Tibial nerve (tissue), 4 donors: ENCODE measurements at regions not wholly inside any gene's neighbourhood (a gene's known extent, or its start where the extent isn't known, plus 50 kb on each side); places are given as distances from the start of the nearest gene placed in this dataset.

Experiments
- DNase-seq, 2 donors: peaks; one replicate each; pipeline ENCODE4 v3.0.0-alpha.2; 2019; ENCODE audit warnings: low spot score in 2 of 2
- H3K27ac ChIP-seq, 4 donors: fragments of 200-600 bp; sonication (generic) in 3 of 4; one replicate each; pipeline ENCODE4 v1.5.1; 2017 to 2019; ENCODE audit warnings: mild to moderate bottlenecking in 1 of 4
- H3K27me3 ChIP-seq, 2 donors: fragments of 200-600 bp; sonication (generic) in 1 of 2; one replicate each; pipeline versions ENCODE4 v1.5.1 to v1.6.0; 2017 to 2019
- H3K36me3 ChIP-seq, 3 donors: fragments of 200-600 bp; sonication (generic); one replicate each; pipeline ENCODE4 v1.5.1; 2018 to 2019
- H3K4me1 ChIP-seq, 4 donors: fragments of 200-600 bp; sonication (generic) in 3 of 4; one replicate each; pipeline ENCODE4 v1.5.1; 2017 to 2019
- H3K4me3 ChIP-seq, 4 donors: fragments of 200-600 bp; sonication (generic) in 3 of 4; one replicate each; pipeline ENCODE4 v1.5.1; 2017 to 2019; ENCODE audit warnings: mild to moderate bottlenecking in 1 of 4, moderate library complexity in 1 of 4
- H3K9me3 ChIP-seq, 4 donors: fragments of 200-600 bp; sonication (generic) in 3 of 4; one replicate each; pipeline ENCODE4 v1.5.1; 2017 to 2019
- EP300 ChIP-seq, 2 donors: sonication (generic); formaldehyde crosslinking; IDR thresholded peaks; one replicate each; pipeline ENCODE4 v1.6.1; 2017; ENCODE audit warnings: antibody characterized with exemption in 2 of 2, mild to moderate bottlenecking in 1 of 2
- POLR2A ChIP-seq, 2 donors: fragments of 450-650 bp; IDR thresholded peaks; one replicate each; pipeline ENCODE4 v1.6.1; 2017; ENCODE audit warnings: antibody characterized with exemption in 2 of 2, mild to moderate bottlenecking in 2 of 2, moderate library complexity in 2 of 2
- WGBS, 2 donors: methylation state at CpG; one replicate each; pipeline ENCODE4 v1.1.5; 2018; 5-methylcytosine and 5-hydroxymethylcytosine counted together
- TF ChIP-seq, protein P1 (sequence below), 5 experiments: fragments of 200-600 bp in 3 of 5; fragments of 450-650 bp in 2 of 5; sonication (generic) in 3 of 5; IDR thresholded peaks; one replicate each; pipeline ENCODE4 v1.5.1; 2016 to 2019; ENCODE audit warnings: antibody characterized with exemption in 5 of 5, mild to moderate bottlenecking in 3 of 5, moderate library complexity in 2 of 5

DNA sequence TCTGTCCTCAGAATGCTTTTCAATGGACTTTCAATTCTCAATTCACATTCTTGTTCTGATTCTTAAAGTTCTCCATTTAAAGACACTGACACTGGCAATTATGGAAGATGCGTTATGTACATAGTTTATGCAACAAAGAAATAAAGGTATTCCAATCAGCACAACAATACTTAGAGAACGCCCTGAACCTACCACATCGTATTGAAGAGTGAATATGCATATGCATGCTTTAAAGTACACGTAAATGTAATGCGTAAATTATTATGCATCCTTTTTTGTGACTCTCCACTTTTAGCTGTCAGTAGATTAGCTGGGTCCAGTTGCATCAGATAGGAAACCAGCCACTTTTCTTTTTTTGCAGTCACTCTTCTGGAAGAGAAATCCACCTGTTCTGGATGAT, 83.5 kb downstream of the RBM43 start:
- H3K27me3 ChIP-seq: no peaks in the 10 kb centered on the region
- TF ChIP-seq, protein P1, sequence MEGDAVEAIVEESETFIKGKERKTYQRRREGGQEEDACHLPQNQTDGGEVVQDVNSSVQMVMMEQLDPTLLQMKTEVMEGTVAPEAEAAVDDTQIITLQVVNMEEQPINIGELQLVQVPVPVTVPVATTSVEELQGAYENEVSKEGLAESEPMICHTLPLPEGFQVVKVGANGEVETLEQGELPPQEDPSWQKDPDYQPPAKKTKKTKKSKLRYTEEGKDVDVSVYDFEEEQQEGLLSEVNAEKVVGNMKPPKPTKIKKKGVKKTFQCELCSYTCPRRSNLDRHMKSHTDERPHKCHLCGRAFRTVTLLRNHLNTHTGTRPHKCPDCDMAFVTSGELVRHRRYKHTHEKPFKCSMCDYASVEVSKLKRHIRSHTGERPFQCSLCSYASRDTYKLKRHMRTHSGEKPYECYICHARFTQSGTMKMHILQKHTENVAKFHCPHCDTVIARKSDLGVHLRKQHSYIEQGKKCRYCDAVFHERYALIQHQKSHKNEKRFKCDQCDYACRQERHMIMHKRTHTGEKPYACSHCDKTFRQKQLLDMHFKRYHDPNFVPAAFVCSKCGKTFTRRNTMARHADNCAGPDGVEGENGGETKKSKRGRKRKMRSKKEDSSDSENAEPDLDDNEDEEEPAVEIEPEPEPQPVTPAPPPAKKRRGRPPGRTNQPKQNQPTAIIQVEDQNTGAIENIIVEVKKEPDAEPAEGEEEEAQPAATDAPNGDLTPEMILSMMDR (IDR thresholded peaks at IDR 0.05): no peak
- TF ChIP-seq EP300 (IDR thresholded peaks at IDR 0.05) (no peak), POLR2A (IDR thresholded peaks at IDR 0.05) (no peak)
- H3K27ac ChIP-seq: no peak overlapping the region
- no peaks in the 10 kb centered on the region for H3K9me3 ChIP-seq
- no peaks in the 10 kb centered on the region for H3K36me3 ChIP-seq
- DNase-seq: no peak
- H3K4me3 ChIP-seq: no peak overlapping the region
- H3K4me1 ChIP-seq: no peaks in the 10 kb centered on the region
- 89 to 90% methylated on average over 5 of the region's 5 CpGs for WGBS, 2 donors

DNA sequence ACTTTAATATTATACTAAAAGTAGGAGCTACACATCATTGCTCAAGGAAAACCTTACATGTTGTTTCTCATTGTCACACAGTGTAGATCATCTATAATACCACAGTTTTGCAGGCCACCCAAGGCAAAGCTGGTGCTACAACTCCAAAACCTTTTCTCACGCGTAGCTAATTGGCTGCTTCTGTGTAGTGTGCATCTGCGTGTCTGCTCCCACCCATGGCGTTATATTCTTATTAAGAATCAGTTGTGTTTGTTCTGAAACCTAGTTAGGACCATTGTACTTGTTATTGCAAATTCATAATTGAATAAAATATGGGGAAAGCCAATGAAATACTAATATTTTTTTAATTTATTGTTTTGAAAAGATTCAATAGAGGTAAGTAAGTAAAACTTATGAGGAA, 83.9 kb downstream of the RBM43 start:
- H3K36me3 ChIP-seq: no peaks in the 10 kb centered on the region
- H3K4me1 ChIP-seq: no peaks in the 10 kb centered on the region
- H3K27me3 ChIP-seq: no peaks in the 10 kb centered on the region
- WGBS, 2 donors: 94% methylated on average over 4 of the region's 4 CpGs
- no peak overlapping the region for H3K4me3 ChIP-seq
- TF ChIP-seq, protein P1 (IDR thresholded peaks at IDR 0.05): no peak
- TF ChIP-seq EP300 (IDR thresholded peaks at IDR 0.05): no peak
- no peak for TF ChIP-seq POLR2A (IDR thresholded peaks at IDR 0.05)
- no peaks in the 10 kb centered on the region for H3K9me3 ChIP-seq
- no peak overlapping the region for H3K27ac ChIP-seq
- no peak for DNase-seq

DNA sequence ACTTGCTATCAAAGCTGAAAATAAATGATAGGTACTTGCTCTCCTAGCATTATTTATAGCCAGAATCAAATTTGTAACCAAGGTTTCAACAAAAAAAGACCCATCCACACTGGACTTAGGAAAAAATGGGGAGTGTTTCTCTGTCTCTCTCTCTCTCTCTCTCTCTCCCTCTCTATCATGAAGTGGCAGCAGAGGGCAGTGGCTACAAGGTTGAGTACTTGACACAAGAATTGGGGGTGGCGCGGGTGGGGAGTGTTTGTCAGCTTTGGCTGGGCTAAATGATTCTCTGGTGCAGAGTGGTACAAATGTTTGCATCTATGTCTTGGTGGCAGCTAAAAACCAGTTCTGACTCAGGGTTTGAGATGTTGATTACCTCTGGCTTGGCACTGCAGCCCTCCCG, 85.0 kb downstream of the RBM43 start:
- WGBS, 2 donors: 70 to 94% methylated on average over 3 of the region's 3 CpGs
- TF ChIP-seq POLR2A (IDR thresholded peaks at IDR 0.05) (no peak), EP300 (IDR thresholded peaks at IDR 0.05) (no peak)
- TF ChIP-seq, protein P1 (IDR thresholded peaks at IDR 0.05): no peak
- Histone ChIP-seq H3K4me1 (no peaks in the 10 kb centered on the region), H3K4me3 (no peak overlapping the region), H3K27ac (no peak overlapping the region), H3K36me3 (no peaks in the 10 kb centered on the region), H3K27me3 (no peaks in the 10 kb centered on the region), H3K9me3 (no peaks in the 10 kb centered on the region)
- no peak for DNase-seq

DNA sequence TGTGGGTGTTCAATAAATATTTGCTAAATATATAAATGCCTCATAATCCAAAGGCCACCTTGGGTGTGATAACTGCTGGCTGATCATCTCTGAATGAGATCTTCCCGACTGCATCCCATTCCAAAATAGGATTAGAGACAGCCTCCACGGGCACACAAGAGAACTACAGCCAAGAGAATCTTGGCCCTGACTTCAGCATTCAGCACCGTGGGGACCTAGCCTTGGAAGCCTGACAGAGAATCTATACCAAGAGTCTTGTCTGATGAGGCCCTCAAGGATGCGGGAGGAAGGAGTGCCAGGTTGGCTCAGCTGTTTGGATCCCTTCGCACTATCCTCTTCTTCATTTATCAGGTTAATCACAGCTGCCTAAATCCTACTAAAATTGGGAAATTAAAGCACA, 85.8 kb downstream of the RBM43 start:
- WGBS, 2 donors: 56 to 59% methylated on average over 4 to 5 of the region's 5 CpGs
- no peaks in the 10 kb centered on the region for H3K27me3 ChIP-seq
- H3K4me1 ChIP-seq: no peaks in the 10 kb centered on the region

DNA sequence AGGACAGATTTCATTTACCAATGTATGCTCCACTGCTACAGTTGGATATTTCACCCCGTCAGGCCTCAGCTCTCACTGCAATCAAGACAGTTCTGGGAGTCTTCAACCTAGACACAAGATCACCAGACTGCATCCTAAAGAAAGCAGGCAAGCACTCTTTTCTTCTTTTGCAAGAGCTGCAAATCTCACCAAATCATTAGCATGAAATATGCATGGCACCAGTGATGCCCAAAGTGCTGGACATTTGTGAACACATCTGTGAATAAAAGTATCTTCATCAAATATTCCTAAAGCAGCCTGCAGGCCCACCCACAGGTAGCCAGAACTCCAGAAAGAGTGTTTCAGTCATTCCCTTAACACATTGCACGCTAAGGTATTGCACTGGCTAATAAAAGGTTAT, 87.5 kb downstream of the RBM43 start:
- TF ChIP-seq, protein P1 (IDR thresholded peaks at IDR 0.05): no peak
- TF ChIP-seq EP300 (IDR thresholded peaks at IDR 0.05): no peak
- no peak for TF ChIP-seq POLR2A (IDR thresholded peaks at IDR 0.05)
- Histone ChIP-seq H3K4me3 (no peak overlapping the region), H3K9me3 (no peaks in the 10 kb centered on the region), H3K27me3 (no peaks in the 10 kb centered on the region), H3K27ac (no peak overlapping the region), H3K36me3 (no peaks in the 10 kb centered on the region), H3K4me1 (no peaks in the 10 kb centered on the region)
- 91 to 100% methylated on average over 2 of the region's 2 CpGs for WGBS, 2 donors
- no peak for DNase-seq

More for the DNA sequence above, 85.8 kb downstream of the RBM43 start:
- Histone ChIP-seq H3K36me3 (no peaks in the 10 kb centered on the region), H3K27ac (no peak overlapping the region), H3K4me3 (no peak overlapping the region), H3K9me3 (no peaks in the 10 kb centered on the region)
- no peak for DNase-seq
- TF ChIP-seq POLR2A (IDR thresholded peaks at IDR 0.05) (no peak), EP300 (IDR thresholded peaks at IDR 0.05) (no peak)
- TF ChIP-seq, protein P1 (IDR thresholded peaks at IDR 0.05): no peak
